ENCODE measurements at regions not wholly inside any gene's neighbourhood (a gene's known extent, or its start where the extent isn't known, plus 50 kb on each side); places are given as distances from the start of the nearest gene placed in this dataset.

DNA sequence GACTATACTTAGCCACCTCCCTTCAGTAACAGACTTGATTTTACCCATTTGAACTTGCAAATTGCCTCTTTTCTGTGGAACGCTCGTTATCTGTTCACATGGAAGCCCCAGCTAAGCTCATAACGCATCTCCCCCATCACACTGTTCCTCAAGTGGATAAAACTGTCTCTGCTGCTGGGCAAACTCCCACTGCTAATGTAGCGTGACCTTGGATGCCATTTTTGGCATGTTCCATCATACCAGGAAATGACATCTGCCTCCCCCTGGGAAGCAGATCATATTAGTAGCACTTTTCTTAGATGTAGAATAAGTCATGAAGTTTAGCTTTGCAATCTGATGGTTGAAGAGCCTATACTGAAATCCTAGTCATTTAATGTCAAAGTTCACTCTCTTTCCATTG, 528.7 kb upstream of the PLXNA2 start:
- H4K20me1 ChIP-seq (ENCODE audit: insufficient read depth, low read length): no peaks in the 10 kb centered on the region
- DNase-seq: no peak
- H3K27ac ChIP-seq (ENCODE audit: low read length): no peak overlapping the region
- H3K9me3 ChIP-seq (replicated peaks; ENCODE audit: insufficient read depth, low read length): no peaks in the 10 kb centered on the region
- H3K4me2 ChIP-seq (ENCODE audit: low read depth, low read length): no peak overlapping the region
- no peak overlapping the region for H2AFZ ChIP-seq (ENCODE audit: low read length)
- H3K79me2 ChIP-seq (ENCODE audit: low read length): no peaks in the 10 kb centered on the region
- TF ChIP-seq EZH2 (optimal IDR thresholded peaks at IDR 0.05; ENCODE audit: low read depth, low read length) (no peak), EZH2phosphoT487 (IDR thresholded peaks at IDR 0.05; ENCODE audit: low read length) (no peak)
- TF ChIP-seq, protein P1, sequence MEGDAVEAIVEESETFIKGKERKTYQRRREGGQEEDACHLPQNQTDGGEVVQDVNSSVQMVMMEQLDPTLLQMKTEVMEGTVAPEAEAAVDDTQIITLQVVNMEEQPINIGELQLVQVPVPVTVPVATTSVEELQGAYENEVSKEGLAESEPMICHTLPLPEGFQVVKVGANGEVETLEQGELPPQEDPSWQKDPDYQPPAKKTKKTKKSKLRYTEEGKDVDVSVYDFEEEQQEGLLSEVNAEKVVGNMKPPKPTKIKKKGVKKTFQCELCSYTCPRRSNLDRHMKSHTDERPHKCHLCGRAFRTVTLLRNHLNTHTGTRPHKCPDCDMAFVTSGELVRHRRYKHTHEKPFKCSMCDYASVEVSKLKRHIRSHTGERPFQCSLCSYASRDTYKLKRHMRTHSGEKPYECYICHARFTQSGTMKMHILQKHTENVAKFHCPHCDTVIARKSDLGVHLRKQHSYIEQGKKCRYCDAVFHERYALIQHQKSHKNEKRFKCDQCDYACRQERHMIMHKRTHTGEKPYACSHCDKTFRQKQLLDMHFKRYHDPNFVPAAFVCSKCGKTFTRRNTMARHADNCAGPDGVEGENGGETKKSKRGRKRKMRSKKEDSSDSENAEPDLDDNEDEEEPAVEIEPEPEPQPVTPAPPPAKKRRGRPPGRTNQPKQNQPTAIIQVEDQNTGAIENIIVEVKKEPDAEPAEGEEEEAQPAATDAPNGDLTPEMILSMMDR (IDR thresholded peaks at IDR 0.05; ENCODE audit: low read length): no peak
- no peaks in the 10 kb centered on the region for H3F3A ChIP-seq (ENCODE audit: insufficient read depth, low read length)
- no peaks in the 10 kb centered on the region for H3K27me3 ChIP-seq (replicated peaks; ENCODE audit: insufficient read depth, low read length)
- no peaks in the 10 kb centered on the region for H3K4me1 ChIP-seq (ENCODE audit: low read length)
- no peak overlapping the region for H3K9ac ChIP-seq (ENCODE audit: low read length)
- H3K4me3 ChIP-seq (ENCODE audit: low read length): no peak overlapping the region
- H3K9me2 ChIP-seq (replicated peaks; ENCODE audit: insufficient read depth, low read length): no peaks in the 10 kb centered on the region
- no peaks in the 10 kb centered on the region for H3K36me3 ChIP-seq (replicated peaks; ENCODE audit: insufficient read depth, low read length)

DNA sequence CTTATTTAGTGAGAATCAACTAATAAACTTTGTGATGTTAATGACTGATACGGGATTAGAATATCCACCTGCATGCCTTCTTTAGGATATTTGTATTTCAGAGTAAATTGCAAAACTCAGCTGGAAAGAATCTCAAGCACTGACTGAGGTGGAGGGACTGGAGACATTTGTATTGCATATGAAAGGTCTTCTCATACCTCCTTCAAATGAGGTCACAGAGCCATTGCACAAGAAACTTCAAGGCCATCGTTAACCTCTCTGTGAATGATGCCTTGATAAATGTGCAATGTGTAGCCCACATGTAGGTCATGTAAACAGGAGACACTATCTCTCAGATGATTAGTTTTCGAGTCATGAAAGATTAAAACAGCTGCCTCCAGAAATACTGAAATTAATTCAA, 531.7 kb upstream of the PLXNA2 start:
- no peaks in the 10 kb centered on the region for H4K20me1 ChIP-seq (ENCODE audit: insufficient read depth, low read length)
- H3K27ac ChIP-seq (ENCODE audit: low read length): no peak overlapping the region
- no peaks in the 10 kb centered on the region for H3K4me1 ChIP-seq (ENCODE audit: low read length)
- no peak for TF ChIP-seq EZH2phosphoT487 (IDR thresholded peaks at IDR 0.05; ENCODE audit: low read length)
- no peaks in the 10 kb centered on the region for H3K9me3 ChIP-seq (replicated peaks; ENCODE audit: insufficient read depth, low read length)
- no peak for DNase-seq
- H3K4me3 ChIP-seq (ENCODE audit: low read length): no peak overlapping the region
- no peak overlapping the region for H3K4me2 ChIP-seq (ENCODE audit: low read depth, low read length)
- no peaks in the 10 kb centered on the region for H3K9me2 ChIP-seq (replicated peaks; ENCODE audit: insufficient read depth, low read length)
- H3K27me3 ChIP-seq (replicated peaks; ENCODE audit: insufficient read depth, low read length): no peaks in the 10 kb centered on the region
- H3K79me2 ChIP-seq (ENCODE audit: low read length): no peaks in the 10 kb centered on the region
- no peaks in the 10 kb centered on the region for H3F3A ChIP-seq (ENCODE audit: insufficient read depth, low read length)
- no peak overlapping the region for H3K9ac ChIP-seq (ENCODE audit: low read length)
- H3K36me3 ChIP-seq (replicated peaks; ENCODE audit: insufficient read depth, low read length): no peaks in the 10 kb centered on the region
- H2AFZ ChIP-seq (ENCODE audit: low read length): no peak overlapping the region

DNA sequence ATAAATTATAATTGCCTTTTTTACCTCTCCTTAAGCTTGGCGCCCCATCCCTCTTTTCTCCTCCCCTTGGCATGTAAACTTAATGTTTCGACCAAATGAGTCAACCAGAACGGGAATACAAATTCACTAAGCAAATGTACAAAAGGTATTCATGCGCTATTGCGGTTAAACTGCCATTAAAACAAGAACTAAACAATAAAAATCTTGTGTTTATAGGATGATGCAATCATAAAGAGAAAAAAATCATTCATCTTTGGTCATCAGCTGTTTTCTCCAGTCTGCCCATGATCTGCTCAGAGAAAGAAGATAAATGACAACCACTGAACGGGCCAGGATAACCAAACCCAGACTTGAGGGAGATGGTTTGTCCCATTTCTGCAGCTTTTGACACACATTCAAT, 534.2 kb upstream of the PLXNA2 start:
- H3K4me2 ChIP-seq (ENCODE audit: low read depth, low read length): no peak overlapping the region
- H3K4me3 ChIP-seq (ENCODE audit: low read length): no peak overlapping the region
- no peak for DNase-seq
- H3K4me1 ChIP-seq (ENCODE audit: low read length): peaks cover 26% of the 10 kb centered on the region
- no peaks in the 10 kb centered on the region for H3K9me3 ChIP-seq (replicated peaks; ENCODE audit: insufficient read depth, low read length)
- no peaks in the 10 kb centered on the region for H3K79me2 ChIP-seq (ENCODE audit: low read length)
- no peak overlapping the region for H3K9ac ChIP-seq (ENCODE audit: low read length)
- no peaks in the 10 kb centered on the region for H3K36me3 ChIP-seq (replicated peaks; ENCODE audit: insufficient read depth, low read length)
- H3K27ac ChIP-seq (ENCODE audit: low read length): no peak overlapping the region
- H2AFZ ChIP-seq (ENCODE audit: low read length): no peak overlapping the region
- peaks cover 12% of the 10 kb centered on the region for H3F3A ChIP-seq (ENCODE audit: insufficient read depth, low read length)
- H3K9me2 ChIP-seq (replicated peaks; ENCODE audit: insufficient read depth, low read length): no peaks in the 10 kb centered on the region
- H3K27me3 ChIP-seq (replicated peaks; ENCODE audit: insufficient read depth, low read length): no peaks in the 10 kb centered on the region
- H4K20me1 ChIP-seq (ENCODE audit: insufficient read depth, low read length): no peaks in the 10 kb centered on the region
- TF ChIP-seq EZH2phosphoT487 (IDR thresholded peaks at IDR 0.05; ENCODE audit: low read length): no peak
- TF ChIP-seq, protein P1 (IDR thresholded peaks at IDR 0.05; ENCODE audit: low read length): no peak
- no peak for TF ChIP-seq EZH2 (optimal IDR thresholded peaks at IDR 0.05; ENCODE audit: low read depth, low read length)

DNA sequence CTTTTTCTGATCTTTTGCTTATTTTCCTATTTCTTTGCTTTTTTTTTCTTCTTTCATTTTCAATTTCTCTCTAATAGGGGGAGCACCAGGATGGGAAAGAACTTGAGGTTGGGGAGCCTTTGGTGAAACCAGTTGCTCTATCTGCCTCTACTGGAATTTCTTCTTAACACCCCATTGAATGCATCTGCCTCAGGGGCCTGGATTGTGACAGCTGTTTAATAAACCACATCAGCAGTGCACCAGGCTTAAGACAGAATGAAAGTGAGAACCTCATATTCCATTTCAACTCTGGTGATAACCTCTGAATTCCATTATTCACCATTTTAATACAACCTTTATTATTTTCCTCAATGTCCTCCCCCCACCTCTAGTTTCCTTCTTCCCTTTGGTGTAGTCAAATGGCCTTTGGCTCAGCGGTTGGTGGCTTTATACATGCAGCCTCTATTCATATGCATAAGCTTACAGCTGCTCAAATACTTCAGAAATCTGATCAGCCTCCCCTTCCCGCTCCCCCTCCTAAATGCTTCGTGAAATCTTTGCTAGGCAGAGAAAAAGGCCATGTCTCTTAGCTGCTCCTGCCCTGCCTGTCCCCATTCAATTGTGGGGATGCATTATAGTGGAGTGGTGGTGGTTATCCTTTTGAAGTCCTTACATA, 537.3 kb upstream of the PLXNA2 start:
- H3K4me1 ChIP-seq (ENCODE audit: low read length): peaks cover 34% of the 10 kb centered on the region
- H3K9me3 ChIP-seq (replicated peaks; ENCODE audit: insufficient read depth, low read length): no peaks in the 10 kb centered on the region
- H2AFZ ChIP-seq (ENCODE audit: low read length): no peak overlapping the region
- H3K27me3 ChIP-seq (replicated peaks; ENCODE audit: insufficient read depth, low read length): no peaks in the 10 kb centered on the region
- TF ChIP-seq, protein P1 (IDR thresholded peaks at IDR 0.05; ENCODE audit: low read length): no peak
- TF ChIP-seq EZH2 (optimal IDR thresholded peaks at IDR 0.05; ENCODE audit: low read depth, low read length) (no peak), EZH2phosphoT487 (IDR thresholded peaks at IDR 0.05; ENCODE audit: low read length) (no peak)
- peak overlapping the region; percentile 55; the same call in 1 of the 2 replicates for H3K27ac ChIP-seq (ENCODE audit: low read length)
- H3K4me2 ChIP-seq (ENCODE audit: low read depth, low read length): peak overlapping the region; percentile 42
- H4K20me1 ChIP-seq (ENCODE audit: insufficient read depth, low read length): no peaks in the 10 kb centered on the region
- no peaks in the 10 kb centered on the region for H3K9me2 ChIP-seq (replicated peaks; ENCODE audit: insufficient read depth, low read length)
- H3K9ac ChIP-seq (ENCODE audit: low read length): no peak overlapping the region
- no peak overlapping the region for H3K4me3 ChIP-seq (ENCODE audit: low read length)
- DNase-seq: peak; percentile 34
- H3K36me3 ChIP-seq (replicated peaks; ENCODE audit: insufficient read depth, low read length): no peaks in the 10 kb centered on the region
- peaks cover 12% of the 10 kb centered on the region for H3F3A ChIP-seq (ENCODE audit: insufficient read depth, low read length)
- H3K79me2 ChIP-seq (ENCODE audit: low read length): no peaks in the 10 kb centered on the region

All from MM.1S (cell line).